HG03457 (cell line): ENCODE measurements at regions not wholly inside any gene's neighbourhood (a gene's known extent, or its start where the extent isn't known, plus 50 kb on each side); places are given as distances from the start of the nearest gene placed in this dataset.

Experiments used
- ATAC-seq: cut with Tn5 transposase; IDR thresholded peaks from one replicate; pipeline ENCODE4 v1.9.1; 2021; ENCODE audit warnings: moderate number of reproducible peaks; ENCODE audit not compliant: unreplicated experiment

GRCh38 chr5:34501016-34501415 is 155.1 kb upstream of the RAI14 start:
- no peak for ATAC-seq

GRCh38 chr5:34501840-34502239 is 154.3 kb upstream of the RAI14 start:
- ATAC-seq = no peak

GRCh38 chr5:34502581-34502980 is 153.5 kb upstream of the RAI14 start:
- no peak for ATAC-seq

- no peak for ATAC-seq
These were observed 152.5 kb upstream of the RAI14 start for GRCh38 chr5:34503379-34504253.

- no peak for ATAC-seq
These were observed 151.2 kb upstream of the RAI14 start for GRCh38 chr5:34504967-34505366.

- no peak for ATAC-seq
These were observed 150.4 kb upstream of the RAI14 start for GRCh38 chr5:34505731-34506130.

GRCh38 chr5:34507933-34508332 is 148.2 kb upstream of the RAI14 start:
- no peak for ATAC-seq

GRCh38 chr5:34509392-34509791 is 146.7 kb upstream of the RAI14 start:
- ATAC-seq = no peak

- no peak for ATAC-seq
These were observed 146.1 kb upstream of the RAI14 start for GRCh38 chr5:34510002-34510401.

- no peak for ATAC-seq
These were observed 145.1 kb upstream of the RAI14 start for GRCh38 chr5:34511063-34511462.

GRCh38 chr5:34511481-34511880 is 144.6 kb upstream of the RAI14 start:
- no peak for ATAC-seq

GRCh38 chr5:34511915-34512314 is 144.2 kb upstream of the RAI14 start:
- ATAC-seq = no peak

- no peak for ATAC-seq
These were observed 140.0 kb upstream of the RAI14 start for GRCh38 chr5:34516166-34516565.

- ATAC-seq = no peak
These were observed 139.4 kb upstream of the RAI14 start for GRCh38 chr5:34516686-34517085.

GRCh38 chr5:34517249-34517648 is 138.9 kb upstream of the RAI14 start:
- ATAC-seq = no peak

- no peak for ATAC-seq
These were observed 136.5 kb upstream of the RAI14 start for GRCh38 chr5:34519489-34520220.

- ATAC-seq = no peak
These were observed 134.4 kb upstream of the RAI14 start for GRCh38 chr5:34521628-34522290.

GRCh38 chr5:34522599-34523386 is 133.3 kb upstream of the RAI14 start:
- no peak for ATAC-seq

GRCh38 chr5:34523387-34523726 is 132.8 kb upstream of the RAI14 start:
- ATAC-seq = no peak

- ATAC-seq = no peak
These were observed 132.0 kb upstream of the RAI14 start for GRCh38 chr5:34524123-34524522.

GRCh38 chr5:34525761-34526160 is 130.4 kb upstream of the RAI14 start:
- ATAC-seq = no peak
